ENCODE measurements at regions not wholly inside any gene's neighbourhood (a gene's known extent, or its start where the extent isn't known, plus 50 kb on each side); places are given as distances from the start of the nearest gene placed in this dataset.

DNA sequence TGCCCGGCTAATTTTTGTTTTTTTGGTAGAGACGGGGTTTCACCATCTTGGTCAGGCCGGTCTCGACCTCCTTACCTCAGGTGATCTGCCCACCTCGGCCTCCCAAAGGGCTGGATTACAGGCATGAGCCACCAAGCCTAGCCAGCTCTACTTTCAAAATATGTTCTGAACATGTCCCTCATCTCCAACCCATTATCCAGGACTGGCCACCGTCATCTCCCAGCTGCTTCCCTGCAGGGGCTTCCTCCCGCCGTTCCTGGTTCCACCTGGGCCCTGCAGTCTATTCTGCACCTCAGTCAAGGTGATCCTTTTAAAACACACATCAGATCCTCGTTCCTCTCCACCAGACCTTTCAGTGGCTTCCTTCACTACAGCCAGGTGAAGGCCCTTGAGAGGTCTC, 80.9 kb upstream of the NKX1-1 start:
- DNase-seq (ENCODE audit: extremely low read depth, low read depth): no peak

DNA sequence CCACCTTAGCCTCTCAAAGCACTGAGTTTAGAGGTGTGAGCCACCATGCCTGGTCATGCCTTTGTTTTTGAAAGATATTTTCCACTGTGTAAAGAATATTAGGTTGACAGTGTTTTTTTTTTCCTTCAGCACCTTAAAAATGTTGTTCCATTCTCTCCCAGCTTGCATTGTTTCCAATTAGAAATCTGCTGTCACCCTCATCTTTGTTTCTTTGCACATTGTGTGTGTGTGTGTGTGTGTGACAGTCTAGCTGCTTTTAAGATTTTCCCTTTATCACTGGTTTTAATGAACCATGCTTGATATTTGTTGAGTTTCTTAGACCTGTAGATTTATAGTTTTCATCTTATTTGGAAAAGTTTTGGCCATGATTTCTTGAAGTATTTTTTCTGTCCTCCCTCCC, 79.0 kb upstream of the NKX1-1 start:
- DNase-seq (ENCODE audit: extremely low read depth, low read depth): no peak

DNA sequence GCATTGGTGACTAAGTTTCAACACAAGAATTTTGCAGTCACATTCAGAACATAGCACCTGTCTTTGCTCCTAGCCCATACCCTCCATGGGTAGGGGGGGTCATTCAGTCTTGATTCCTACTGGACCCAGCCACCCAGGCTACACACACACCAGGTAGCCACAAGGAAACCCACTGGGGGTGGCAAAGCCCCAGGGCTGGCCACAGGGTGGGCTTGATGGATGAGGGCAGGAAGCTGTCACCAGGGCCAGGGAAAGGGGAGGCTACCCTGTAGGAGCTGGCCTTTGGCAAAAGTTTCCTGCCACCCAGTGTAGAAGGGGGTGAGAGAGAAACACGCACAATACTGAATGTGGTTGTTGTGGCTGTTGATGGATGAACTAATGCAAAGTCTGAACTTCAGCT, 74.5 kb upstream of the NKX1-1 start:
- no peak for DNase-seq (ENCODE audit: extremely low read depth, low read depth)

DNA sequence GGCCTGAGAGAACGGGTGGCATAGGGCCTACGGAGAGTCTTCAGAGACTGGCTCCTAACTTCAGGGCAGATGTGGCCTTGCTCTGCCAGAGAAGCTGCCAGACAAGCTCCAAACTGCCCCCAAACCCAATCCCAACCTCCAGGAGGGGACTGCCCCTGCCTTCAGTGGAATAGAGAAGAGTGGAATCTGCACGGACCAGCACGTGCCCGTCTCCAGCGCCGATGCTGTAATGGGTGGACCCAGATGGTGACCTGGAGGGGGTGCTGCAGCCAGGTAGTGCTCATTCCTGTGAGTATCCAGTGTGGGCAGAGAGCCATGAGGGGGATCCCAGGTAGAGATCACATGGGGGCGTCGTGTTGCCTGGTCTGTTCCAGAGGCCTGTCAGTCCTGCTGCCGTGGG, 73.2 kb upstream of the NKX1-1 start:
- no peak for DNase-seq (ENCODE audit: extremely low read depth, low read depth)

DNA sequence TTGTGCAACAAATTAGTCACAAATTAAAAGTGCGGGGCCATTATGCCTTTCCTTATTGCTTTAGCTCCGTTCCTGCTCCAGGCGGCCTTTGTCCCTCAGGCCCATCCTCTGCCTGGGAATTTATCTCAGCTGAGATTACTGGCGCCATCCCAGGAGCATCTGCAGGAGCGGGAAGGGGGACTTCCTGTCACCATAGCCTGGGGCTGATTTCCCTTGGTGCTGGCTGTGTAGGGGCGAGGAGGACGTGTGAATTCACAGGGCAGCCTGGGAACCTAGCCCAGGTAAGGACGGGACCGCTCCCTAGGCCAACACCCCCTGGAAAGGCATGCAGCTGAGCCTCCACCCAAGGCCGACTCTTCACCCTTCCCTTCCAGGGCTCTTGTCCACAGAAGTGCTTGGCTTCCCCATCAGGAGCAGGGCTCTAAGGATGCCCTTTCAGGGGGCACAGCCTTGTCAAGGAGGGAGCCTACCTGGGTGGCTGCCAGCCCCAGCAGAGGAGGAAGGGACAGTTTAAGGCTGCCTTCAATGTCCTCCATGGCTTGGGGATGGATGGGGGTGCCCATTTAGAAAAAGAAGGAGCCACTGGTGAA, 72.6 kb upstream of the NKX1-1 start:
- no peak for DNase-seq (ENCODE audit: extremely low read depth, low read depth)

DNA sequence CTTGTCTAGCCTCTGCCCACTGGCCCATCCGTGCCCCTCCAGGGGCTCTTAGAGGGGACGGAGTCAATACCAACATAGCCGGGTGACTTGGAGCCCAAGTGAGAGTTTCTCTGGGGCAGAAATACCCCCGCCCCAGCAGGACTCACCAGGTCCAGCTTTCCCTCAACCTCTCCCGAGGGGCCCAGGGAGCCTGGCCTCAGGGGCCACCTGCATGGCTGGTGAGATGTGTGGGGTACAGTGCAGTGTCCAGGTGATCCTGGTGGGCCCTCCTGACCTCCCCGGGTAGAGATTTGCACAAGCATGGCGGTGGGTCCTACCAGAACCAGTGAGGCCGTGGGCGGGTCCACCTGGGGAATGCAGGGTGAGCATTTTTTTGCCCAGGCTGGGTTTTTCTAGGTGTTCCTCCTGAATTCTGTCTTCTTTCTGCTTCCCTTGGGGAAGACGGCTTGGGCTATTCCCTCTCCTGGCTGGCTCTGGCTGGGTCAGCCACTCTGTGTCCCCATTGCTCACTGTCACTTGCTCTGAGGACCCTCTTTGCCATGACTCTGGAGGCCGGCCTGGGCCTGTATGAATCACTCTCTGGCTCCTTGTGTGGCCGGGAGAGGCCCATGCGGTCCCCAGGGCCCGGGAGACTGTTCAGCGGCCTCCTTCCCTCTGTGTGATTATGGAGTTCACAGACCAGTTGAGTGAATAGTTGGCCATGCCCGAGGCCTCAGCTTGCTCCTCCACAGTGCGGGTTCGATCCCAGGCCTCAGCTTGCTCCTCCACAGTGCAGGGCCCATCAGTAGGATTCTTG, 71.0 kb upstream of the NKX1-1 start:
- no peak for DNase-seq (ENCODE audit: extremely low read depth, low read depth)

DNA sequence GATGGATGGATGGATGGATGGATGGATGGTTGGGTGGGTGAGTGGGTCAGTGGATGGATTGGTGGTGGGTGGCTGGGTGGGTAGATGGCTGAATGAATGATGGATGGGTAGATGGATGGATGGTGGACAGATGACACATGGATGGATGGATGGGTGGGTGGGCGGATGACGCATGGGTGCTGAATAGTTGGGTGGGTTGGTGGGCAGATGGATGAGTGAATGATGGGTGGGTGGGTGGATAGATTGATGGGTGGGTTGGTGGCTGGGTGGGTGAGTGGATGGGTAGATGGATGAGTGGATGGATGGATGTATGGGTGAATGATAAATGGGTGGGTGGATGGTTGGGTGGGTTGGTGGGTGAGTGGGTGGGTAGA, 69.9 kb upstream of the NKX1-1 start:
- DNase-seq (ENCODE audit: extremely low read depth, low read depth): no peak

DNA sequence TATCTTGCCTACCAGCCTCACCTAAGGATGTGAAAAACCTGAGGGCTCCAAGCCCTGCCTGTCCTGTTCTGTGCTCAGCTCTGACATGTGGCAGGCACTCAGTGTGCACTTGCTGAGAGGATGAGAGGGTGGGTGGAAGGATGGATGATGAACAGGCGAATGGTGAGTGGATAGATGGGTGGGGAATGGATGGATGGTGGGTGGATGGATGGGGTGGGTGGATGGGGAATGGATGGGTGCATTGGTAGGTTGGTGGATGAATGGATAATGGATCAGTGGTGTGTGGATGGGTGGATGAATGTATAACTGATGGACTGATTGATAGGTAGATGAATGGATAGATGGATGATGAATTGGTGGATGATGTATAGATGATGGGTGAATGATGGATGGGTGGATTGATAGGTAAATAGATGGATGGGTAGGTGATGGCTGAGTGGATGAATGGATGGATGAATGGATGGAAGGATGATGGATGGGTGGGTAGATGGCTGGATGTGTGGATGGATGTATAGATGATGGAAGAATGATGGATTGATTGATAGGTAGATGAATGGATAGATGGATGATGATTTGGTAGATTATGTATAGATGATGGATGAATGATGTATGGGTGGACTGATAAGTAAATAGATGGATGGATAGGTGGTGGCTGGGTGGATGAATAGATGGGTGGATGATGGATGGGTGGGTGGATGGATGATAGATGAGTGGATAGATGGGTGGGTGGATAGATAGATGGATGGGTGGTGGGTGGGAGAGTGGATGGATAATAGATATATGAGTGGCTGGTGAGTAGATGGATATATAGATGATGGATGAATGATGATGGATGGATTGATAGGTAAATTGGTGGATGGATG, 69.3 kb upstream of the NKX1-1 start:
- DNase-seq (ENCODE audit: extremely low read depth, low read depth): no peak

DNA sequence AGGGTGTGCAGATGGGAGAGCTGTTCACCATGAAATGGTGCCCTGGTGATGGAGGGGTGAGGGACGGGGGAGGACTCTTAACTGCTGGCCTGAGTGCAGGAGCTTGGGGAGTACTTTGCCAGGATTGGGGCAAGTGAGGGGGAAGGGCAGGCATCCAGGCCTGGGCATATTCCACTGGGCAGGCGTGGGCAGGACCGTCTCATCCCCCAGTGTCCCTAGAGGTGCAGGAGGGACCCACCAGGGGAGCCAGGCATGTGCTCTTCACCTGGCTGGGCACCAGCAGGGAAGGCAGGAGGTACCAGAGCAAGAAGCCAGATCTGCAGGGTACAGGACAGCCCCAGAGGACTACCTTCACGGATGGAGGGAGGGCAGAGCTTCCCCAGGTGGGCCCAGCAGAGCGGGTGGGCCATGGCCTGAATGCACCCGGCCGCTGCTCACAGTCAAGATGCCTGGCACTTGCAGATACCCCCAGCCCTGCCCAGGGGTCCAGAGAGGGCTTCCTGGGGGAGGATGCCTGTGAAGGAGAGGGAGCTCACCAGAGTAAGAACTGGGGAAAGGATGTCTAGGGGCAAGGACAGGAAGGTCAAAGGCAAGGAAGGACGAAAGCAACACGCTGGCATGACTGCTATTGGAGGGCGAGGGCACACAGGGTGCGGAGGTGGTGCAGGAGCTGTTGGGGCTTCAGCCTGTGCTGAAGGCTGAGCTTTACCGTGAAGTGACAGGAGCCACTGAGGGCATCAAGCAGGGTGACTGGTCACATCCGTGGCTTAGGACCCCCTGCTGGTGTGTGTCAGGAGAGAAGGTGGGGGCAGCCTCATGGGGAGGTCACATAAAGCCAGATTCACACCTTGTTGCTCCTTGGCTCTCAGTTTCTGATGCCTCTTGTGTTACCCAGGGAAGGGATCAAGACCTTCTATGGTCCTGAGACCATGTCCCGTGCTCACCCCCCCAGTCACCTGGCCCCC, 68.2 kb upstream of the NKX1-1 start:
- DNase-seq (ENCODE audit: extremely low read depth, low read depth): no peak

DNA sequence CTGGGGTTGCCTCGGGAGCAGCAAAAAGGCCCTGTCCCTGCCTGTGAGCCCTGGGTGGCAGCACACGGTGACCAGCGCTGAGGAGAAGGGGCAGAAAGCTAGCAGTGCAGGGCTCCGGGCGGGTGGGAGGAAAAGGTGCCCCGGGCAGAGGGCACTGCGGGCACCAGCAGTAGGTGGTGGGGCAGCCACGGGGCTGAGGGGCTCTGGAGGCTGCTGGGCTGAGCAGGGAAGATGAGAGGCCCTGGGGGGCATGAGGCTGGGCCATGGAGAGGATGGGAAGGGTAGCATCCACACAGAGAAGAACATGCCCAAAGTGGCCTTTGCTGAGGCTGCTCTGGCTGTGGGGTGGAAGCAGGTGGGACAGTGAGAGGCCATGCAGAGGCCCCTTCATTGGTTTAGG, 67.5 kb upstream of the NKX1-1 start:
- DNase-seq (ENCODE audit: extremely low read depth, low read depth): no peak

DNA sequence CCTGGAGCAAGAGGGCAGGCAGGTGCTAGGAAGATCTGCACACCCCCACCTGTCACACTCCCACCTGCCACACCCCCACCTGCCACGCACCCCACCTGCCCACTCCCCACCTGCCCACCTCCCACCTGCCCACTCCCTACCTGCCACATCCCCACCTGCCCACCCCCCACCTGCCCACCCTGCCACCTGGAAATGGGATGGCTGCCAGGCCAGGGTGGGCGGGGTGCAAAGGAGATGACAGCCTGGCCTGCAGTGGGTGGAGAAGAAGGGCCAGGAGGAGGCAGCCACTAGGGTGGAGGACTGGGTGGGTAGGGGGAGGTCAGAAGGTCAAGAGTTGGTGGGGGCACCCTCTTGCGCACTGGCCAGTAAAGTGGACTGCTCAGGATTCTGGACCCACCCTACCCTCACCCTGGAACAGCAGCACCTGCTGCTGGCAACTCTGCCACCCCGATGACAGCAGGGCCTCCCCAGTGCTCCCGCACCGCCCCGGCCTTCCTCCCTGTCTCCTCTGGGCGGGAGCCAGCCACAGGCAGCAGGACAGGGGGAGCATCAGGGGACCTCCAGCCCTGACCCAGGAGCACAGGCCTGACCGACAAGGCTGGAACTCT, 66.8 kb upstream of the NKX1-1 start:
- DNase-seq (ENCODE audit: extremely low read depth, low read depth): no peak

DNA sequence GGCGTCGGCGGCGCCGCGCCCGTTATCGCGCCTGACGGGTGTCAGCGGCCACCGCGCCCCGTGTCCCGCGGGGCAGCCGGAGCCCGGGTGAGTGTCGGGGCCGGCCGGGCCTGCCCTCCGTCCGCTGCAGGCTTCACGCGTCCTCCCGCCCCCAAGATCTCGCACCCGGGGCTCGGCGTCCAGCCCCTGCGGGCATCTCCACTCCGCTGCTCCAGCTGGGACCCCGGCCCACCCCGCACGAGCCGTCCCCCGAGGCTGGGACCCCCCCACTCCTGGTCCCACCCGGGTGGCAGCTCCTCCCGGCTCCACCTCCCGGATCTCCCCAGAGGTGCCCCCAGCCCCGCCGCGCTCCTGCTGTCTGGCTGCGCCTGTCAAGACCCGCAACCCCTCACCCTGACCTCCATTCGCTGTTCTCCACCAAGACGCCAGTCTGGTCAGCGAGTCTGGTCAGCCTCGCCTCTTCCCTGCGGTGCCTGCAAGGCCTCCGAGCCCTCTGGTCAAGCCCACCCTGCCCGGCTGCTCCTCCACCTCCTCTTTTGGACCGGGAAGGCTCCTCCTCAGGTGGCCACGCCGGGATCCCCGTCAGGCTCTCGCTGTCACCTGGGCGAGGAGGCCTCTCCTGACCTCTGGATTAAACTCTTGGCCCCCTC, 66.0 kb upstream of the NKX1-1 start:
- no peak for DNase-seq (ENCODE audit: extremely low read depth, low read depth)

DNA sequence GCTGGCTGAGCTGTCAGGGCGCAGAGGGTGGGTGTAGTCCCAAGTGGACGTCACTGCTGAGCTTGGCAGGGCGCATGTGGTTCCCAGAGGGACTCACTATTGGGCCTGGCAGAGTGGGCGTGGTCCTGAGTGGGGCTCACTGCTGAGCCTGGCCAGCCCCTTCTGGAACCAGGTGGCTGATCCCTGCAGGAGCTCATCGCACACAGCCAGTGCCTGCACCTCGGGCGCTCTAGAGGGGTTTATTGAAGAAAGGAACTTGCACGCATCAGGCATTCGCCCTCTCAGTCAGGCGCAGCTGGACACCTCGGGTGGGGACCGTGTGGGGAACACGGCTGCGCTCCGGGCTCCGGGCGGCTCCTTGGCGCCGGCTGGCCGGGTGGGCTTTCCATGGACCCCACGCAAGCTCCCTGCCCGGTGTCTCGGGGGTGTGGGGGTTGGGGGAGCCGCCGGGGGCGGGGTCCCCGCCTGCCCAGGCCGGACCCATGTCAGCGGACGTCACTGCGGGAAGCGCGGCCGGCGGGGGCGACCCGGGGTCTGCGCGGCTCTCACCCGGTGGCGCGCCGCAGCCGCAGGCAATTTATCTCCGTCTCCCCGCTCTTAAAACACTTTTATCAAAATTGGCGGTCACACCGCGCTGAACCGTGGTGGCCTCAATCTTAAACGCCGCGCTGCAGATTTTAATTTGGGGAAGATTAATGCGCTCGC, 65.4 kb upstream of the NKX1-1 start:
- no peak for DNase-seq (ENCODE audit: extremely low read depth, low read depth)

DNA sequence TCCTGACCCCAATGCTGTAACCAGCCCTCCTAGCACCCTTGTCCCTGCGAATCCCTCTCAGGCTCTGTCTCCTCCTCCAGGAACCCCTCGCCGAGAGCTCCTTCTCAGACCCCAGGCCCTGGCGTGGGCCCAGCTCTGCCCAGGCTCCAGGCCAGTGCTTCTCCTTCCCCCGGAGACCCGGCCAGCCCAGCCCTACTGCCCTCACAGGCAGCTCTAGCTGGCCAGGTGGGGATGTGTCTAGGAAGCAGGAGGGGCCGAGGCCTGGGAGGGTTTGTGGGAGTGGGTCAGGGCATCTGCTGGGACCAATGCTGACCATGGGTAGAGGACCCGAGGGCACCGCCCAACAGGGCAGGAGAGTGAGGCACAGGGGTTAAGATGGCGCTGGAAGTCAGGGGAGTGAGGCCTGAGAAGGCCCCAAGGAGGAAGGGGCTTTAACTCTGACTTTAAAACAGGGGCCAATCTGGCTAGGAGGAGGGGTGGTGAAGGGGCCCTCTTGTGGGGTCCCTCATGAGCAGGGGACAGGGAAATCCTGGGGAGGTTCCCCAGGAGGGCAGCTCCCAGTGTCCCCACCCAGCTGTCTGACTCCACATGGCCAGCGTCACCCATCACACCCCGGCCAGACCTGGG, 64.7 kb upstream of the NKX1-1 start:
- DNase-seq (ENCODE audit: extremely low read depth, low read depth): no peak

DNA sequence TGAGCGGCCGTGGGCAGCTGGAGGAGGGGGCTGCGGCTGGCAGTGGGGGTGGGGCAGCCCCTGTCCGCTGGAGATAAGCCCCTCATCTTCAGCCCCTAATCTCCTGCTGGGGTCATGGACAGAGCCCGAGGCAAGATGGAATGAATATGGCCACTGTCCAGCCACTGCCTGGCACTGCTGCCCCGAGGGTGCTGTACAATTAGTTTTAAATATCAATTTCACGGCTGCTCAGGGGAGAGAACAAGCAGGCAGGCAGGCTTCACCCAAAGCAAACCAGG, 64.1 kb upstream of the NKX1-1 start:
- no peak for DNase-seq (ENCODE audit: extremely low read depth, low read depth)

DNA sequence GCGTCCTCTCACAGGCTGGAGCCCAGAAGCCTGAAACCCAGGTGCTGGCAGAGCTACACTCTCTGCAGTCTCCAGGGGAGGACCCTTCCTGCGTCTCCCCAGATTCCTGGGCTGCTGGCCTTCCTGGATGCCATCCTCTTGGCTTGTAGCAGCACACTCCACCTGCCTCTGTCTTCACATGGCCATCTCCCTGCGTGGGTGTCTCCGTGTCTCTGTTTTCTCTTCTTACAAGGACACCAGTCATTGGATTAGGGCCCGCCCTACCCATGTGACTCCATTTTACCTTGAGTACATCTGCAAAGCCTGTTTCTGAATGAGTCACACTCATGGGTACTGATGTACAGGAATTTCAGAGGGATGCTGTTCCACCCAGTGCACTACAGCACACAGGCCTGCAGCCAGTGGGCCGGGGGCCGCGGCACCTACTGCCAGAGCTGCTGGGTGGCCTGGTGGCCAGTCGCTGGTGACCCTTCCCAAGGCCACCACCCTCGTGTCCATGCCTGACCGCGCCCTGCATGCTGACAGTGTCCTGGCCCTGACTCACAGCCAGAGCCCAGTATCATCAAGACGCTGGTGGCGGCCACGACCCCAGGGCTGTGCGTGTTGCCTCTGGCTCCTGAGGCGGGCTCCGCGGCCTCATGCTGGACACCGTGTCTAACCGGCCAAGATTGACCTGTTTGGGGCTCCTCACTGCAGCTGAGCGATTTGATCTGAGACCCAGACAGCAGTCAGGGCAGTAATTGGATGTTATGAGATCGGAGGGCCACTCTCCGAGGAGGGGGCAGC, 63.6 kb upstream of the NKX1-1 start:
- no peak for DNase-seq (ENCODE audit: extremely low read depth, low read depth)

DNA sequence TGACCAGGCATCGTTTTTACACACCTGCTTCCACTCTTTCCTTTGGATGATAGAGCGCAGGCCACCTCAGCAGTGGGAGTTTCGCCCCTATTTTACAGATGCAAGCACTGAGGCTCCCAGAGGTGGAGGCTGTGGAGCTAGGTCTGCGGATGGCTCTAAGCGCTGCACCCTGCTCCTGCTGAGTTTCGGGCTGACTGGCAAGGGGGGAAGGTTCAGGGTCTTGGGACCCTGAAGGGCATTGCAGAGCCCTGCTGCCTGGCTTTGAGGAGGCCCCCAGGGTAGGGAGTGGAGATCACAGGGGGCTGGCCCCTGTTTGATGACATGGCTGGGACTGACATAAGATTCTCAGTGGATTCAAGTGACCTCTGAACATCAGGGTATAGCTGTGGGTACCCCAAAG, 62.8 kb upstream of the NKX1-1 start:
- no peak for DNase-seq (ENCODE audit: extremely low read depth, low read depth)
